ENCODE measurements at regions not wholly inside any gene's neighbourhood (a gene's known extent, or its start where the extent isn't known, plus 50 kb on each side); places are given as distances from the start of the nearest gene placed in this dataset.

DNA sequence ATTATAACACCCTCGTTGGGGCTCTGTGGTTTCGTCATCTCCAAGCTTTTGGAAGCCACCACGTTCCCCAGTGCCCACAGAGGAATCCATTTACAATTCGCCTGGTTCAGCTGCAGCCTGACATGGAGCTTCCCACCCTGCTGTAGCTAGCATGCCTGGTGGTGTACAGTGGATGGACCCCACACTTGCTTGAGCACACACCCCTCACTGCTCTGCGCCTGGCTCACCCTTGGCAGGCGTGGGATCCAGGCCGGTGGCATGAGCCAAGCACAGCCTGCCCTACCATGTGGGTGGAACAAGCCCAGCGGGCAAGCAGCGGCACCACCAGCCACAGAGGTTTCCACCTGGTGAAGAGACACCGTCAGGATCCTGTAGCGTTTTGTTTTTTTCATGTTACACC, 1045.7 kb upstream of the CDH9 start:
- no peak for DNase-seq (ENCODE audit: low read depth)
- TF ChIP-seq, protein P1, sequence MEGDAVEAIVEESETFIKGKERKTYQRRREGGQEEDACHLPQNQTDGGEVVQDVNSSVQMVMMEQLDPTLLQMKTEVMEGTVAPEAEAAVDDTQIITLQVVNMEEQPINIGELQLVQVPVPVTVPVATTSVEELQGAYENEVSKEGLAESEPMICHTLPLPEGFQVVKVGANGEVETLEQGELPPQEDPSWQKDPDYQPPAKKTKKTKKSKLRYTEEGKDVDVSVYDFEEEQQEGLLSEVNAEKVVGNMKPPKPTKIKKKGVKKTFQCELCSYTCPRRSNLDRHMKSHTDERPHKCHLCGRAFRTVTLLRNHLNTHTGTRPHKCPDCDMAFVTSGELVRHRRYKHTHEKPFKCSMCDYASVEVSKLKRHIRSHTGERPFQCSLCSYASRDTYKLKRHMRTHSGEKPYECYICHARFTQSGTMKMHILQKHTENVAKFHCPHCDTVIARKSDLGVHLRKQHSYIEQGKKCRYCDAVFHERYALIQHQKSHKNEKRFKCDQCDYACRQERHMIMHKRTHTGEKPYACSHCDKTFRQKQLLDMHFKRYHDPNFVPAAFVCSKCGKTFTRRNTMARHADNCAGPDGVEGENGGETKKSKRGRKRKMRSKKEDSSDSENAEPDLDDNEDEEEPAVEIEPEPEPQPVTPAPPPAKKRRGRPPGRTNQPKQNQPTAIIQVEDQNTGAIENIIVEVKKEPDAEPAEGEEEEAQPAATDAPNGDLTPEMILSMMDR (IDR thresholded peaks at IDR 0.05; ENCODE audit: control insufficient read depth, insufficient read depth, low read depth, low read length, missing control alignments), result no peak

DNA sequence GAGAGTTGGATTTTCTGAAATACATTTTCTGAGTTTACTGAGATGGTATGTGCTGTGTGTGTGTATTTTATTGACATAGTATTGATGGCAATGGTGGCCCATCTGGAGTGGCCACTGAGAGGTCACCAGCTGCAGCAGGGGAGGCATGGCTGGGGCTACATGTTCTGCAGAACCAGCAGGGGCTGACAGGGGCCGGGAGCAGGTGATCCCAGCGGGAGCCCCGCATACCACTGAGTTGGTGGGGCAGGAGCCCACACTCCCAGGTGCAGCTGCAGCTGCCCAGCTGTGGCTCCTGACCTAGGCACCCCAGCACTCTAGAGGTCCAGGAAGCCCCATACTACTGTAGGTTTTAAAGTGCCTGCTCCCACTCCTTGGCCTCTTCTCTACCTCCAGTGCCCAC, 1044.2 kb upstream of the CDH9 start:
- TF ChIP-seq, protein P1 (IDR thresholded peaks at IDR 0.05; ENCODE audit: control insufficient read depth, insufficient read depth, low read depth, low read length, missing control alignments), result no peak
- no peak for DNase-seq (ENCODE audit: low read depth)
- H3K4me3 ChIP-seq (ENCODE audit: control insufficient read depth, low read depth, low read length), result no peak overlapping the region

More for the DNA sequence above, 1045.7 kb upstream of the CDH9 start:
- H3K4me3 ChIP-seq (ENCODE audit: control insufficient read depth, low read depth, low read length), result no peak overlapping the region

DNA sequence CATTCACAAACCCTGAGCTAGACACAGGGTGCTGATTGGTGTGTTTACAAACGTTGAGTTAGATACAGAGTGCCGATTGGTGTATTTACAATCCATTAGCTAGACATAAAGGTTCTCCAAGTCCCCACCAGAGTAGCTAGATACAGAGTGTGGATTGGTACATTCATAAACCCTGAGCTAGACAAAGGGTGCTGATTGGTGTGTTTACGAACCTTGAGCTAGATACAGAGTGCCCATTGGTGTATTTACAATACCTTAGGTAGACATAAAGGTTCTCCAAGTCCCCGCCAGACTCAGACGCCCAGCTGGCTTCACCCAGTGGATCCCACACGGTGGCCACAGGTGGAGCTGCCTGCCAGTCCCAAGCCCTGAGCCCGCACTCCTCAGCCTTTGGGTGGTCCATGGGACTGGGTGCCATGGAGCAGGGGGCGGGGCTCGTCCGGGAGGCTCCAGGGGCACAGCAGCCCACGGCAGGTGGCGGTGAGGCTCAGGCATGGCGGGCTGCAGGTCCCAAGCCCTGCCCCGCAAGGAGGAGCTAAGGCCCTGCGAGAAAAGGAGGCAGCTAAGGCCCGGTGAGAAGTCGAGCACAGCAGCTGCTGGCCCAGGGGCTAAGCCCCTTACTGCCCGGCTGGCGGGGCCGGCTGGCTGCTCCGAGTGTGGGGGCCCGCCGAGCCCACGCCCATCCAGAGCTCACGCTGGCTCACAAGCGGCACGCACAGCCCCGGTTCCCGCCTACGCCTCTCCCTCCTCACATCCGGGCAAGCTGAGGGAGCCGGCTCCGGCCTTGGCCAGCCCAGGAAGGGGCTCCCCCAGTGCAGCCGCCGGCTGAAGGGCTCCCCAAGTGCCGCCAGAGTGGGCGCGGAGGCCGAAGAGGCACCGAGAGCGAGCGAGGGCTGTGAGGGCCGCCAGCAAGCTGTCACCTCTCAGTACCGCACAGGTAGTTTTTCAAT, 1039.2 kb upstream of the CDH9 start:
- TF ChIP-seq, protein P1 (IDR thresholded peaks at IDR 0.05; ENCODE audit: control insufficient read depth, insufficient read depth, low read depth, low read length, missing control alignments), result no peak
- DNase-seq (ENCODE audit: low read depth), result no peak
- no peak overlapping the region for H3K4me3 ChIP-seq (ENCODE audit: control insufficient read depth, low read depth, low read length)

DNA sequence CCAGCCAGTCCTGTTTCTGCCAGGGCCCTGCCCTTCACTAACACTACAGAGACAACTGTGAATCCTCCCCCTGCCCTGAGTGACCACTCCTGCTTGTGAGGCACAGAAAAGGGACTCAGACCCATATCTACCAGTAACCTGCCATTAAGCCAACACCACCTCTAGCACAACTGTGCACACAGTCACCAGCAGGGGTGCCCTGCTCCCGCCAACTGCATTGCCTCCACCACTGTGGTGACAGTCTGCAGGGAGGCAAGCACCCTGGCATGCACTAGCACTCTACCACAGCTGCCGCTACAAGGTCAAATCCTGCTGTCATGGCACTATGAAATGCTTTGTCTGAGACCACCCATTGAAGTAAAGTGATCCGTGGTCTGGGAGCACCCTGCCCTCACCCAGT, 1028.5 kb upstream of the CDH9 start:
- DNase-seq (ENCODE audit: low read depth), result no peak
- TF ChIP-seq, protein P1 (IDR thresholded peaks at IDR 0.05; ENCODE audit: control insufficient read depth, insufficient read depth, low read depth, low read length, missing control alignments), result no peak
- H3K4me3 ChIP-seq (ENCODE audit: control insufficient read depth, low read depth, low read length), result no peak overlapping the region

DNA sequence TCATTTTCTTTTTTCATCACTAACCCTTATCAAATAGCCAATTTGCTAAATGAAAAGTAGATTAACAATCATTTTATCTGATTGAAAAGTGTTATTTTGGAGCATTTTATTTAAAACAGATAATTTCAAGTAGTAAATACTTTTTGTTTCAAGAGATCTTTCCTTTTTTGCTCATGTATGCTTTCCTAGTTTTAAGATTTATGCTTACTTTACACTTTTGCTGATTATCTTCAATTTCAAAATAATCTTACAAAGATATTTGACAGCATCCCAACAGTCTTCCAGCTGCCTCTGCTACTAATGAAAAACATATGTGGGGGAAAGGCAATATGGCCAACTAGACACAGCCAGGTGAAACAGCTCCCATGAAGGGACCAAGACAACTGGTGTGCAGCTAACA, 1027.3 kb upstream of the CDH9 start:
- TF ChIP-seq, protein P1 (IDR thresholded peaks at IDR 0.05; ENCODE audit: control insufficient read depth, insufficient read depth, low read depth, low read length, missing control alignments), result no peak
- DNase-seq (ENCODE audit: low read depth), result no peak
- no peak overlapping the region for H3K4me3 ChIP-seq (ENCODE audit: control insufficient read depth, low read depth, low read length)

DNA sequence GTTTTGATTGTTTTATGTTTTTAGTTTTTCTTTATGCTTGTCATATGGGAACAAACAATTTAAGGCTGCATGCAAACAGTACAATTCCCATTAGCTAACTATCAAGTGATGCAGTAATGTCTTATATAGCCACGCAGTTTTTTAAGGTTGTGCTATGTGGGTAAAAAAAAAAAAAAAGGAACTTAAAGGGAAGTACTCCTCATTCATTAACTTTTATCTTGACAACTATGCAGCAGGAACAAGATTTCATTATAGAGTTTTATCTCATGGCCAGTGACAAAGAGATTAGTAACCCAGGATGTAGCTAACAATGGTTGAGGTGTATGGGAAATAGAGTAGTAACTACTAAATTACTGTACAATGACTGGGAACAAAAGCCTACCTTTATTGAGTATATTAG, 1008.2 kb upstream of the CDH9 start:
- no peak overlapping the region for H3K4me3 ChIP-seq (ENCODE audit: control insufficient read depth, low read depth, low read length)
- no peak for DNase-seq (ENCODE audit: low read depth)
- TF ChIP-seq, protein P1 (IDR thresholded peaks at IDR 0.05; ENCODE audit: control insufficient read depth, insufficient read depth, low read depth, low read length, missing control alignments), result no peak

All from AG09309 (cell line).